ENCODE measurements at regions not wholly inside any gene's neighbourhood (a gene's known extent, or its start where the extent isn't known, plus 50 kb on each side); places are given as distances from the start of the nearest gene placed in this dataset.

- TF ChIP-seq CTCF (IDR thresholded peaks at IDR 0.05): no peak
- TF ChIP-seq POLR2A (IDR thresholded peaks at IDR 0.05): no peak
- TF ChIP-seq POLR2AphosphoS5 (IDR thresholded peaks at IDR 0.05): no peak
Measured at GRCh38 chr10:61257956-61258496, 195.2 kb downstream of the TMEM26 start.

All from breast epithelium (tissue), 3 donors.